Natural killer cell (primary cell): ENCODE measurements at regions not wholly inside any gene's neighbourhood (a gene's known extent, or its start where the extent isn't known, plus 50 kb on each side); places are given as distances from the start of the nearest gene placed in this dataset.

Experiments used
- ATAC-seq, 3 donors: fragments of 150-1000 bp in 2 of 3; fragments of 200-7000 bp in 1 of 3; cut with Tn5 transposase; 1 replicate in 1 of 3; 2 replicates in 2 of 3; pipeline ENCODE4 v1.10.0; 2021; ENCODE audit warnings: mild to moderate bottlenecking in 2 of 3, moderate library complexity in 2 of 3
- DNase-seq, 2 donors: peaks; one replicate each; pipeline versions ENCODE4 v3.0.0 to v3.0.0-alpha.2; 2013 to 2021; ENCODE audit warnings: mixed read lengths in 1 of 2
- H3K27ac ChIP-seq: one replicate; pipeline ENCODE4 v1.5.1; 2013; ENCODE audit warnings: mild to moderate bottlenecking, low read length
- H3K27me3 ChIP-seq: one replicate; pipeline ENCODE4 v1.6.1; 2013; ENCODE audit warnings: low read length; ENCODE audit not compliant: control insufficient read depth, insufficient read depth
- H3K36me3 ChIP-seq: one replicate; pipeline ENCODE4 v1.6.1; 2013; ENCODE audit warnings: low read length; ENCODE audit not compliant: control insufficient read depth, insufficient read depth
- H3K4me1 ChIP-seq: one replicate; pipeline ENCODE4 v1.6.1; 2013; ENCODE audit warnings: low read length; ENCODE audit not compliant: control insufficient read depth, insufficient read depth
- H3K4me3 ChIP-seq: one replicate; pipeline ENCODE4 v1.5.1; 2013; ENCODE audit warnings: low read length
- H3K9me3 ChIP-seq: one replicate; pipeline ENCODE4 v1.6.1; 2013; ENCODE audit warnings: low read length; ENCODE audit not compliant: control insufficient read depth, insufficient read depth
- H3K27ac Mint-ChIP-seq, 2 donors: one replicate each; pipeline ENCODE4 v1.8.0; 2022; ENCODE audit warnings: mild to moderate bottlenecking in 2 of 2, mixed read lengths in 2 of 2, moderate library complexity in 1 of 2
- H3K27me3 Mint-ChIP-seq, 2 donors: one replicate each; pipeline ENCODE4 v1.8.0; 2022; ENCODE audit warnings: low read depth in 2 of 2, mixed read lengths in 2 of 2
- H3K36me3 Mint-ChIP-seq: one replicate; pipeline ENCODE4 v1.8.0; 2022; ENCODE audit warnings: mixed read lengths
- H3K4me1 Mint-ChIP-seq, 2 donors: one replicate each; pipeline ENCODE4 v1.8.0; 2022; ENCODE audit warnings: mixed read lengths in 2 of 2
- H3K4me3 Mint-ChIP-seq: one replicate; pipeline ENCODE4 v1.8.0; 2022; ENCODE audit warnings: mild to moderate bottlenecking, moderate library complexity, mixed read lengths
- H3K9me3 Mint-ChIP-seq, 2 donors: one replicate each; pipeline ENCODE4 v1.8.0; 2022; ENCODE audit warnings: mixed read lengths in 2 of 2
- CTCF ChIP-seq: fragments of 200-600 bp; IDR thresholded peaks from one replicate; pipeline ENCODE4 v1.8.0; 2022; ENCODE audit warnings: antibody characterized with exemption
- WGBS: methylation state at CpG from one replicate; pipeline ENCODE4 v1.1.7; 2013; ENCODE audit warnings: missing lambda C conversion rate; ENCODE audit not compliant: insufficient coverage; 5-methylcytosine and 5-hydroxymethylcytosine counted together
- intact Hi-C: fragments of 100-400 bp; cut with micrococcal nuclease; formaldehyde crosslinking; loops from one replicate; pipeline ENCODE4 v1.14.2; 2022

GRCh38 chr20:33922224-33922623 is 71.5 kb upstream of the RALY start:
- no peak overlapping the region for H3K27ac Mint-ChIP-seq
- no peaks in the 10 kb centered on the region for H3K4me1 ChIP-seq
- no peaks in the 10 kb centered on the region for H3K4me1 Mint-ChIP-seq
- H3K36me3 ChIP-seq: no peaks in the 10 kb centered on the region
- no peak overlapping the region for H3K27ac ChIP-seq
- no peaks in the 10 kb centered on the region for H3K36me3 Mint-ChIP-seq
- peaks cover 0 to 2% of the 10 kb centered on the region in 2 donors for H3K27me3 Mint-ChIP-seq
- WGBS: 74% methylated on average over 3 of the region's 3 CpGs
- intact Hi-C loops: no loop called here
- H3K9me3 ChIP-seq: no peaks in the 10 kb centered on the region
- no peaks in the 10 kb centered on the region for H3K27me3 ChIP-seq
- no peak overlapping the region for H3K4me3 ChIP-seq
- no peak for TF ChIP-seq CTCF
- no peak overlapping the region for H3K4me3 Mint-ChIP-seq
- no peaks in the 10 kb centered on the region for H3K9me3 Mint-ChIP-seq
- ATAC-seq (no peak), DNase-seq (no peak)

- ATAC-seq: no peak
- peaks cover 0 to 2% of the 10 kb centered on the region in 2 donors for H3K27me3 Mint-ChIP-seq
- TF ChIP-seq CTCF: no peak
- H3K36me3 Mint-ChIP-seq: no peaks in the 10 kb centered on the region
- no peaks in the 10 kb centered on the region for H3K4me1 Mint-ChIP-seq
- no peak overlapping the region for H3K4me3 Mint-ChIP-seq
- no peak overlapping the region for H3K4me3 ChIP-seq
- no peak overlapping the region for H3K27ac Mint-ChIP-seq
- H3K9me3 ChIP-seq: no peaks in the 10 kb centered on the region
- H3K4me1 ChIP-seq: no peaks in the 10 kb centered on the region
- no peak overlapping the region for H3K27ac ChIP-seq
- no peaks in the 10 kb centered on the region for H3K27me3 ChIP-seq
- intact Hi-C loops: no loop called here
- WGBS: 91% methylated on average over 2 of the region's 4 CpGs
- H3K36me3 ChIP-seq: no peaks in the 10 kb centered on the region
- H3K9me3 Mint-ChIP-seq: no peaks in the 10 kb centered on the region
- no peak for DNase-seq
These were observed 70.0 kb upstream of the RALY start for GRCh38 chr20:33923740-33924139.

- no peaks in the 10 kb centered on the region for H3K9me3 Mint-ChIP-seq
- WGBS: no CpG with 5 or more reads among the region's 2 CpGs
- Histone ChIP-seq H3K27me3 (no peaks in the 10 kb centered on the region), H3K36me3 (no peaks in the 10 kb centered on the region), H3K4me3 (no peak overlapping the region), H3K4me1 (no peaks in the 10 kb centered on the region), H3K9me3 (no peaks in the 10 kb centered on the region), H3K27ac (no peak overlapping the region)
- no peaks in the 10 kb centered on the region for H3K27me3 Mint-ChIP-seq
- H3K4me1 Mint-ChIP-seq: no peaks in the 10 kb centered on the region
- no peak for ATAC-seq
- H3K36me3 Mint-ChIP-seq: no peaks in the 10 kb centered on the region
- H3K4me3 Mint-ChIP-seq: no peak overlapping the region
- TF ChIP-seq CTCF: no peak
- intact Hi-C loops: no loop called here
- no peak for DNase-seq
- H3K27ac Mint-ChIP-seq: no peak overlapping the region
These were observed 67.8 kb upstream of the RALY start for GRCh38 chr20:33925867-33926266.

- 83% methylated on average over 7 of the region's 7 CpGs for WGBS
- Mint-ChIP-seq H3K4me1 (no peaks in the 10 kb centered on the region), H3K9me3 (no peaks in the 10 kb centered on the region), H3K27ac (no peak overlapping the region), H3K36me3 (no peaks in the 10 kb centered on the region), H3K4me3 (no peak overlapping the region), H3K27me3 (no peaks in the 10 kb centered on the region)
- intact Hi-C loops: no loop called here
- Histone ChIP-seq H3K4me3 (no peak overlapping the region), H3K9me3 (no peaks in the 10 kb centered on the region), H3K27ac (no peak overlapping the region), H3K36me3 (no peaks in the 10 kb centered on the region), H3K27me3 (no peaks in the 10 kb centered on the region), H3K4me1 (no peaks in the 10 kb centered on the region)
- TF ChIP-seq CTCF: no peak
- no peak for DNase-seq
- no peak for ATAC-seq
These were observed 67.3 kb upstream of the RALY start for GRCh38 chr20:33926425-33926824.
